Breast epithelium (tissue), 3 donors: ENCODE measurements at regions not wholly inside any gene's neighbourhood (a gene's known extent, or its start where the extent isn't known, plus 50 kb on each side); places are given as distances from the start of the nearest gene placed in this dataset.

Source experiments
- POLR2A ChIP-seq: fragments of 450-650 bp; IDR thresholded peaks from one replicate; pipeline ENCODE4 v1.6.1; 2016; ENCODE audit warnings: antibody characterized with exemption, mild to moderate bottlenecking, moderate library complexity
- TF ChIP-seq, protein P1 (sequence below), 3 donors: fragments of 450-650 bp; IDR thresholded peaks; one replicate each; pipeline ENCODE4 v1.5.1; 2016 to 2017; ENCODE audit warnings: antibody characterized with exemption in 3 of 3, mild to moderate bottlenecking in 3 of 3, moderate library complexity in 3 of 3

DNA sequence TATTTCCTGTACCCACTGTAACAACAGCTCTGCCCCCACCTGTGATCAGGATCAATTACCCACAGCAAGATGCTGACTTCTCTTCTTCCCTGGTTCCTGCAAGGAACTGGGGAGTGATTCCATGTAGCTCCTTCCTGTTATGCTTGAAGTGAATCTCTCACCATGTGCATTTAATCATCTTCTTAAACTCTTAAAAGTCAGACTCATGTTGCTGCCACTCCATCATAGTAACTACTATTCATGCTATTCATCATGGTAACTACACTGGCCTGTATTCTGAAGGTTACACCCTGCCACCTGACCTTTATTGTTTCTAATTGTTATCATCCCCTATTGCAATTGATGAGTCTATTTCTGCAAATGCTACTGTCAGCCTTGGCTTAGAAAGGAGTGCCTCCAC, 89.5 kb downstream of the SUCNR1 start:
- no peak for TF ChIP-seq POLR2A
- TF ChIP-seq, protein P1, sequence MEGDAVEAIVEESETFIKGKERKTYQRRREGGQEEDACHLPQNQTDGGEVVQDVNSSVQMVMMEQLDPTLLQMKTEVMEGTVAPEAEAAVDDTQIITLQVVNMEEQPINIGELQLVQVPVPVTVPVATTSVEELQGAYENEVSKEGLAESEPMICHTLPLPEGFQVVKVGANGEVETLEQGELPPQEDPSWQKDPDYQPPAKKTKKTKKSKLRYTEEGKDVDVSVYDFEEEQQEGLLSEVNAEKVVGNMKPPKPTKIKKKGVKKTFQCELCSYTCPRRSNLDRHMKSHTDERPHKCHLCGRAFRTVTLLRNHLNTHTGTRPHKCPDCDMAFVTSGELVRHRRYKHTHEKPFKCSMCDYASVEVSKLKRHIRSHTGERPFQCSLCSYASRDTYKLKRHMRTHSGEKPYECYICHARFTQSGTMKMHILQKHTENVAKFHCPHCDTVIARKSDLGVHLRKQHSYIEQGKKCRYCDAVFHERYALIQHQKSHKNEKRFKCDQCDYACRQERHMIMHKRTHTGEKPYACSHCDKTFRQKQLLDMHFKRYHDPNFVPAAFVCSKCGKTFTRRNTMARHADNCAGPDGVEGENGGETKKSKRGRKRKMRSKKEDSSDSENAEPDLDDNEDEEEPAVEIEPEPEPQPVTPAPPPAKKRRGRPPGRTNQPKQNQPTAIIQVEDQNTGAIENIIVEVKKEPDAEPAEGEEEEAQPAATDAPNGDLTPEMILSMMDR (IDR thresholded peaks at IDR 0.05), result no peak
